ENCODE measurements at regions not wholly inside any gene's neighbourhood (a gene's known extent, or its start where the extent isn't known, plus 50 kb on each side); places are given as distances from the start of the nearest gene placed in this dataset.

- TF ChIP-seq CTCF (IDR thresholded peaks at IDR 0.05) (no peak), POLR2A (IDR thresholded peaks at IDR 0.05; ENCODE audit: low read depth) (no peak), EP300 (IDR thresholded peaks at IDR 0.05) (no peak), POLR2AphosphoS5 (IDR thresholded peaks at IDR 0.05) (no peak)
Measured at GRCh38 chr18:24885276-24885675, 424.8 kb downstream of the HRH4 start.
